Vagina (tissue), 2 donors: ENCODE measurements at regions not wholly inside any gene's neighbourhood (a gene's known extent, or its start where the extent isn't known, plus 50 kb on each side); places are given as distances from the start of the nearest gene placed in this dataset.

Source experiments
- POLR2A ChIP-seq, 2 donors: fragments of 450-650 bp; IDR thresholded peaks; one replicate each; pipeline ENCODE4 v1.6.1; 2017; ENCODE audit warnings: antibody characterized with exemption in 2 of 2, mild to moderate bottlenecking in 2 of 2, moderate library complexity in 2 of 2
- POLR2AphosphoS5 ChIP-seq, 2 donors: sonication (generic); formaldehyde crosslinking; IDR thresholded peaks; one replicate each; pipeline ENCODE4 v1.9.0; 2017; ENCODE audit warnings: antibody characterized with exemption in 2 of 2, mild to moderate bottlenecking in 2 of 2, low read depth in 1 of 2; ENCODE audit not compliant: insufficient read depth in 1 of 2

DNA sequence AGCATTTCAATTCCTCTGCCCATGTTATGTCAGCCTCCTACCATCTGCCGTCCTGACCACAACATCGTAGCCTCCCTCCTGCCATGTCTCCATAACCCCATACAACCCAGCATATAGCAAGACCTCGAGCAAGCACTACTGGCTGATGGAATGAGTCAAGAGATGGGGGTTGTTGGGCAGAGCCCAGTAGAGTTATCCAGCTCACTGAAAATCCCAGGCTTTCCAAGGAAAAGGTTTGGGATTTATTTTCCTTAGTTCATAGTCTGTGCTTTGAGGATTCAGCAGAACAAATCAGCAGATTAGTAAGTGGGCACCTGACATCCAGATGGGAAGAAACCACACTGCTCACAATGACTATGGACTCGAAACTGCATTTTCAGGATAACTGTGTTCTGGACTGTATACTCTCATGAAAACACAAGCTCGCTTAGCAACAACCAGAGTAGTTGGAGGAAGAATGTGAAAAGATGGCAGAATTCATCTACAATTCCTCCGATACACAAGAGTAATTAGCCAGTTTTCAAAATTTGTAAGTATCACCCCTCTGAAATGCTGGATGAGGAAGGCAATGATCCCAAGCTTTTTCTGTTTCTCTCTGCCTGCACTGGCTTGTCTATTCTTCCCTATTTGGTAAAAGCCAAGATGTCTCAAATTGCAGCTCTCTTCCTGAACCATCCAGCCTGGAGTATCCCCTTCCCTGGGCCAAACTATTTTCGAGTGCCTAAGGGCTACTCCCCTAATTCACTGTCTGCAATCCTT is 186.2 kb upstream of the TBL1X start:
- TF ChIP-seq POLR2AphosphoS5 (IDR thresholded peaks at IDR 0.05; ENCODE audit: insufficient read depth in 1 of 2, low read depth in 1 of 2) (no peak), POLR2A (IDR thresholded peaks at IDR 0.05) (no peak)
